ENCODE measurements at regions not wholly inside any gene's neighbourhood (a gene's known extent, or its start where the extent isn't known, plus 50 kb on each side); places are given as distances from the start of the nearest gene placed in this dataset.

DNA sequence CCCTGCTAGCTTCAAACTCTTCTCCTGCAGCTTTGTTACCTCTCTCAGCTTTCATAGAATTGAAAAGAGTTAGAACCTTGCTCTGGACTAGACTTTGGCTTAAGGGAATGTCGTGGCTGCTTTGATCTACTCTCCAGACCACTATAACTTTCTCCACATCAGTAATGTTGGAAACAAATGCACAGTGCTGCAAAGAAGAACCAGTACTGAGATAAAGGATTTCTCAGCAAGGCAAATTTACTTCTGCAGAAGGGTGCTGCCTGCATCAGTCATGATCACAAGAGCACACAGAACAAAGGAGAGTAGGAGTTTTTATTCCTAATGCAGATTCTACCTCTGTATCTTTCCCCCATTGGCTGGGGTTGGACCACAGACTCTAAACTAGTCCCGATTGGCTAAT lies 621.6 kb upstream of the CHRM3 start:
- Histone ChIP-seq H3K27me3 (ENCODE audit: control insufficient read depth in 4 of 4, insufficient read depth in 4 of 4, low read length in 3 of 4) (no peaks in the 10 kb centered on the region), H3K4me1 (ENCODE audit: control insufficient read depth in 4 of 4, insufficient read depth in 4 of 4, low read length in 3 of 4) (no peaks in the 10 kb centered on the region), H3K27ac (ENCODE audit: low read depth in 1 of 2, low read length in 2 of 2) (no peak overlapping the region), H3K4me3 (ENCODE audit: low read depth in 1 of 3, low read length in 3 of 3) (no peak overlapping the region), H3K9me3 (ENCODE audit: control insufficient read depth in 4 of 4, low read length in 3 of 4) (peaks cover 4 to 13% (median 9%) of the 10 kb centered on the region in 4 donors), H3K36me3 (ENCODE audit: control insufficient read depth in 4 of 4, insufficient read depth in 3 of 4, low read depth in 1 of 4, low read length in 3 of 4) (no peaks in the 10 kb centered on the region), H3K9ac (ENCODE audit: low read depth in 1 of 2, low read length in 2 of 2) (no peak overlapping the region)
- DNase-seq (ENCODE audit: low spot score): no peak
- 62% methylated on average over 2 of the region's 2 CpGs for WGBS
- TF ChIP-seq HNF4A (conservative IDR thresholded peaks at IDR 0.05) (no peak), FOXA1 (IDR thresholded peaks at IDR 0.05) (no peak), JUND (IDR thresholded peaks at IDR 0.05) (no peak), HNF4G (IDR thresholded peaks at IDR 0.05) (no peak), FOXA2 (IDR thresholded peaks at IDR 0.05) (no peak), EGR1 (IDR thresholded peaks at IDR 0.05; ENCODE audit: low read depth in 2 of 2) (no peak), TAF1 (conservative IDR thresholded peaks at IDR 0.05) (no peak), SP1 (IDR thresholded peaks at IDR 0.05) (no peak), NR2F2 (IDR thresholded peaks at IDR 0.05) (no peak), RAD21 (IDR thresholded peaks at IDR 0.05) (no peak), YY1 (IDR thresholded peaks at IDR 0.05) (no peak), GABPA (IDR thresholded peaks at IDR 0.05 in 1 of 2, conservative IDR thresholded peaks at IDR 0.05 in 1 of 2) (no peak), RXRA (IDR thresholded peaks at IDR 0.05) (no peak)
- TF ChIP-seq, protein P1, sequence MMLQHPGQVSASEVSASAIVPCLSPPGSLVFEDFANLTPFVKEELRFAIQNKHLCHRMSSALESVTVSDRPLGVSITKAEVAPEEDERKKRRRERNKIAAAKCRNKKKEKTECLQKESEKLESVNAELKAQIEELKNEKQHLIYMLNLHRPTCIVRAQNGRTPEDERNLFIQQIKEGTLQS (IDR thresholded peaks at IDR 0.05): no peak
- TF ChIP-seq, protein P2, sequence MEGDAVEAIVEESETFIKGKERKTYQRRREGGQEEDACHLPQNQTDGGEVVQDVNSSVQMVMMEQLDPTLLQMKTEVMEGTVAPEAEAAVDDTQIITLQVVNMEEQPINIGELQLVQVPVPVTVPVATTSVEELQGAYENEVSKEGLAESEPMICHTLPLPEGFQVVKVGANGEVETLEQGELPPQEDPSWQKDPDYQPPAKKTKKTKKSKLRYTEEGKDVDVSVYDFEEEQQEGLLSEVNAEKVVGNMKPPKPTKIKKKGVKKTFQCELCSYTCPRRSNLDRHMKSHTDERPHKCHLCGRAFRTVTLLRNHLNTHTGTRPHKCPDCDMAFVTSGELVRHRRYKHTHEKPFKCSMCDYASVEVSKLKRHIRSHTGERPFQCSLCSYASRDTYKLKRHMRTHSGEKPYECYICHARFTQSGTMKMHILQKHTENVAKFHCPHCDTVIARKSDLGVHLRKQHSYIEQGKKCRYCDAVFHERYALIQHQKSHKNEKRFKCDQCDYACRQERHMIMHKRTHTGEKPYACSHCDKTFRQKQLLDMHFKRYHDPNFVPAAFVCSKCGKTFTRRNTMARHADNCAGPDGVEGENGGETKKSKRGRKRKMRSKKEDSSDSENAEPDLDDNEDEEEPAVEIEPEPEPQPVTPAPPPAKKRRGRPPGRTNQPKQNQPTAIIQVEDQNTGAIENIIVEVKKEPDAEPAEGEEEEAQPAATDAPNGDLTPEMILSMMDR (IDR thresholded peaks at IDR 0.05; ENCODE audit: low read depth, low read length, missing input control): no peak
- TF ChIP-seq, protein P3, sequence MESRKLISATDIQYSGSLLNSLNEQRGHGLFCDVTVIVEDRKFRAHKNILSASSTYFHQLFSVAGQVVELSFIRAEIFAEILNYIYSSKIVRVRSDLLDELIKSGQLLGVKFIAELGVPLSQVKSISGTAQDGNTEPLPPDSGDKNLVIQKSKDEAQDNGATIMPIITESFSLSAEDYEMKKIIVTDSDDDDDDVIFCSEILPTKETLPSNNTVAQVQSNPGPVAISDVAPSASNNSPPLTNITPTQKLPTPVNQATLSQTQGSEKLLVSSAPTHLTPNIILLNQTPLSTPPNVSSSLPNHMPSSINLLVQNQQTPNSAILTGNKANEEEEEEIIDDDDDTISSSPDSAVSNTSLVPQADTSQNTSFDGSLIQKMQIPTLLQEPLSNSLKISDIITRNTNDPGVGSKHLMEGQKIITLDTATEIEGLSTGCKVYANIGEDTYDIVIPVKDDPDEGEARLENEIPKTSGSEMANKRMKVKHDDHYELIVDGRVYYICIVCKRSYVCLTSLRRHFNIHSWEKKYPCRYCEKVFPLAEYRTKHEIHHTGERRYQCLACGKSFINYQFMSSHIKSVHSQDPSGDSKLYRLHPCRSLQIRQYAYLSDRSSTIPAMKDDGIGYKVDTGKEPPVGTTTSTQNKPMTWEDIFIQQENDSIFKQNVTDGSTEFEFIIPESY (IDR thresholded peaks at IDR 0.05): no peak
- TF ChIP-seq, protein P4, sequence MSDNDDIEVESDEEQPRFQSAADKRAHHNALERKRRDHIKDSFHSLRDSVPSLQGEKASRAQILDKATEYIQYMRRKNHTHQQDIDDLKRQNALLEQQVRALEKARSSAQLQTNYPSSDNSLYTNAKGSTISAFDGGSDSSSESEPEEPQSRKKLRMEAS (IDR thresholded peaks at IDR 0.05): no peak
- TF ChIP-seq, protein P5, sequence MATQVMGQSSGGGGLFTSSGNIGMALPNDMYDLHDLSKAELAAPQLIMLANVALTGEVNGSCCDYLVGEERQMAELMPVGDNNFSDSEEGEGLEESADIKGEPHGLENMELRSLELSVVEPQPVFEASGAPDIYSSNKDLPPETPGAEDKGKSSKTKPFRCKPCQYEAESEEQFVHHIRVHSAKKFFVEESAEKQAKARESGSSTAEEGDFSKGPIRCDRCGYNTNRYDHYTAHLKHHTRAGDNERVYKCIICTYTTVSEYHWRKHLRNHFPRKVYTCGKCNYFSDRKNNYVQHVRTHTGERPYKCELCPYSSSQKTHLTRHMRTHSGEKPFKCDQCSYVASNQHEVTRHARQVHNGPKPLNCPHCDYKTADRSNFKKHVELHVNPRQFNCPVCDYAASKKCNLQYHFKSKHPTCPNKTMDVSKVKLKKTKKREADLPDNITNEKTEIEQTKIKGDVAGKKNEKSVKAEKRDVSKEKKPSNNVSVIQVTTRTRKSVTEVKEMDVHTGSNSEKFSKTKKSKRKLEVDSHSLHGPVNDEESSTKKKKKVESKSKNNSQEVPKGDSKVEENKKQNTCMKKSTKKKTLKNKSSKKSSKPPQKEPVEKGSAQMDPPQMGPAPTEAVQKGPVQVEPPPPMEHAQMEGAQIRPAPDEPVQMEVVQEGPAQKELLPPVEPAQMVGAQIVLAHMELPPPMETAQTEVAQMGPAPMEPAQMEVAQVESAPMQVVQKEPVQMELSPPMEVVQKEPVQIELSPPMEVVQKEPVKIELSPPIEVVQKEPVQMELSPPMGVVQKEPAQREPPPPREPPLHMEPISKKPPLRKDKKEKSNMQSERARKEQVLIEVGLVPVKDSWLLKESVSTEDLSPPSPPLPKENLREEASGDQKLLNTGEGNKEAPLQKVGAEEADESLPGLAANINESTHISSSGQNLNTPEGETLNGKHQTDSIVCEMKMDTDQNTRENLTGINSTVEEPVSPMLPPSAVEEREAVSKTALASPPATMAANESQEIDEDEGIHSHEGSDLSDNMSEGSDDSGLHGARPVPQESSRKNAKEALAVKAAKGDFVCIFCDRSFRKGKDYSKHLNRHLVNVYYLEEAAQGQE (IDR thresholded peaks at IDR 0.05): no peak
